HepG2 (cell line): ENCODE measurements at regions not wholly inside any gene's neighbourhood (a gene's known extent, or its start where the extent isn't known, plus 50 kb on each side); places are given as distances from the start of the nearest gene placed in this dataset.

Source experiments
- ATAC-seq: fragments of 200-7000 bp; cut with Tn5 transposase; 3 replicates; pipeline ENCODE4 v1.9.1; 2020; ENCODE audit warnings: mild to moderate bottlenecking, moderate library complexity
- BruUV-seq: library from RNA; stranded (reverse); fragments of 400-500 nt; replicated peaks from 2 replicates; lab custom pipeline; 2021; lab: Mats Ljungman, UMichigan
- CTCF ChIA-PET: fragments of 300-600 bp; formaldehyde crosslinking; extraction: SDS; loops from one replicate; lab custom pipeline; 2021; ENCODE audit warnings: low total read pairs, inconsistent platforms, low intra/inter-chr PET ratio; lab: Yijun Ruan, JAX
- POLR2A ChIA-PET: fragments of 350-600 bp; sonication (Branson Sonifier 250); formaldehyde crosslinking; loops from one replicate; lab custom pipeline; 2020; ENCODE audit warnings: antibody characterized with exemption, inconsistent platforms; lab: Yijun Ruan, JAX
- DNase-seq: peaks from one replicate; pipeline ENCODE4 v3.0.0-alpha.2; 2015; ENCODE audit warnings: low spot score
- FAIRE-seq: peaks from 3 replicates; lab custom pipeline; 2011; peaks lifted over from hg19 to GRCh38; lab: Jason Lieb, UNC
- H2AFZ ChIP-seq: one replicate; pipeline ENCODE4 v1.6.1; 2011; ENCODE audit warnings: low read length, inconsistent platforms
- H3K27ac ChIP-seq: fragments of 300-600 bp; 3 replicates; pipeline ENCODE4 v1.8.0; 2011; ENCODE audit warnings: mixed run types, mild to moderate bottlenecking, mixed read lengths, low read length, inconsistent platforms; ENCODE audit not compliant: insufficient read depth; ENCODE audit errors: extremely low read length
- H3K27me3 ChIP-seq, 2 experiments: fragments of 200-600 bp in 1 of 2; 2 replicates in 1 of 2; 3 replicates in 1 of 2; pipeline versions ENCODE4 v1.6.0 to v1.8.0; 2011; ENCODE audit warnings: low read length in 2 of 2, mild to moderate bottlenecking in 2 of 2, moderate library complexity in 2 of 2, inconsistent platforms in 1 of 2; ENCODE audit not compliant: insufficient read depth in 2 of 2, control insufficient read depth in 1 of 2
- H3K36me3 ChIP-seq, 2 experiments: fragments of 200-600 bp in 1 of 2; replicated peaks in 1 of 2; 2 replicates in 1 of 2; 3 replicates in 1 of 2; pipeline versions ENCODE4 v1.5.1 to v1.8.0; 2011; ENCODE audit warnings: low read length in 2 of 2, inconsistent platforms in 1 of 2; ENCODE audit not compliant: insufficient read depth in 2 of 2, control insufficient read depth in 1 of 2
- H3K4me1 ChIP-seq: 2 replicates; pipeline ENCODE4 v1.5.1; 2012; ENCODE audit warnings: low read length, inconsistent platforms; ENCODE audit not compliant: insufficient read depth
- H3K4me2 ChIP-seq: 2 replicates; pipeline ENCODE4 v1.6.0; 2011; ENCODE audit warnings: low read depth, low read length, inconsistent platforms
- H3K4me3 ChIP-seq, 3 experiments: fragments of 200-600 bp in 1 of 3; sonication (generic), shearing (Covaris generic) in 1 of 3; replicated peaks in 1 of 3; 2 replicates each; pipeline ENCODE4 v1.5.1; 2011 to 2016; ENCODE audit warnings: low read length in 3 of 3, inconsistent platforms in 2 of 3, low read depth in 2 of 3, mild to moderate bottlenecking in 2 of 3, control low read depth in 1 of 3, mixed read lengths in 1 of 3; ENCODE audit not compliant: insufficient read depth in 1 of 3
- H3K79me2 ChIP-seq: one replicate; pipeline ENCODE4 v1.6.1; 2011; ENCODE audit warnings: low read length, inconsistent platforms; ENCODE audit not compliant: insufficient read depth
- H3K9ac ChIP-seq: 2 replicates; pipeline ENCODE4 v1.6.0; 2011; ENCODE audit warnings: mild to moderate bottlenecking, low read depth, low read length, inconsistent platforms; ENCODE audit not compliant: insufficient read depth
- H3K9me3 ChIP-seq: 2 replicates; pipeline ENCODE4 v1.5.1; 2012; ENCODE audit warnings: mild to moderate bottlenecking, low read length
- H4K20me1 ChIP-seq: 2 replicates; pipeline ENCODE4 v1.6.0; 2011; ENCODE audit warnings: inconsistent platforms, mild to moderate bottlenecking, low read length, moderate library complexity; ENCODE audit not compliant: insufficient read depth
- BRCA1 ChIP-seq: sonication (generic); formaldehyde crosslinking; IDR thresholded peaks from 2 replicates; pipeline ENCODE4 v1.4.0; 2020; ENCODE audit warnings: missing genetic modification reagents
- HOXA9 ChIP-seq: sonication (generic); formaldehyde crosslinking; IDR thresholded peaks from 2 replicates; pipeline ENCODE4 v1.8.1; 2022; ENCODE audit warnings: missing genetic modification reagents, mild to moderate bottlenecking, moderate library complexity, borderline replicate concordance
- MBNL3 ChIP-seq: fragments of 250-450 bp; sonication (Bioruptor Pico); conservative IDR thresholded peaks from 2 replicates; pipeline ENCODE4 v1.8.0; 2022; ENCODE audit warnings: mild to moderate bottlenecking, inconsistent platforms
- PCBP2 ChIP-seq: fragments of 200-400 bp; formaldehyde crosslinking; optimal IDR thresholded peaks from 2 replicates; pipeline ENCODE3; 2018; ENCODE audit warnings: low read length, low read depth; ENCODE audit not compliant: poor library complexity, severe bottlenecking
- TRIM24 ChIP-seq: sonication (generic); formaldehyde crosslinking; IDR thresholded peaks from 2 replicates; pipeline ENCODE4 v1.8.0; 2022; ENCODE audit warnings: mild to moderate bottlenecking, missing genetic modification reagents
- ZSCAN9 ChIP-seq: IDR thresholded peaks from 2 replicates; pipeline ENCODE4 v1.6.1; 2016; ENCODE audit warnings: borderline replicate concordance
- WGBS: methylation state at CpG from one replicate; pipeline ENCODE4 v1.1.6; 2017; ENCODE audit warnings: low lambda C conversion rate; 5-methylcytosine and 5-hydroxymethylcytosine counted together
- in situ Hi-C: cut with HindIII; loops from 2 replicates; pipeline ENCODE4 v1.10.0; 2017; ENCODE audit warnings: low pct_unique_long_range_greater_than_20kb; ENCODE audit not compliant: extremely low pct_ligation_motif_present
- intact Hi-C: fragments of 100-400 bp; cut with micrococcal nuclease; formaldehyde crosslinking; loops from one replicate; pipeline ENCODE4 v1.10.0; 2022; ENCODE audit not compliant: unreplicated experiment
- TF ChIP-seq, protein P1 (sequence below): sonication (generic); formaldehyde crosslinking; IDR thresholded peaks from 2 replicates; pipeline ENCODE4 v1.4.0; 2020; ENCODE audit warnings: missing genetic modification reagents, borderline replicate concordance
- TF ChIP-seq, protein P2 (sequence below): sonication (generic); formaldehyde crosslinking; IDR thresholded peaks from 2 replicates; pipeline ENCODE4 v1.4.0; 2020; ENCODE audit warnings: missing genetic modification reagents, mild to moderate bottlenecking, borderline replicate concordance
- TF ChIP-seq, protein P3 (sequence below): sonication (generic); formaldehyde crosslinking; IDR thresholded peaks from 2 replicates; pipeline ENCODE4 v1.8.1; 2022; ENCODE audit warnings: low read depth, mild to moderate bottlenecking, missing genetic modification reagents

DNA sequence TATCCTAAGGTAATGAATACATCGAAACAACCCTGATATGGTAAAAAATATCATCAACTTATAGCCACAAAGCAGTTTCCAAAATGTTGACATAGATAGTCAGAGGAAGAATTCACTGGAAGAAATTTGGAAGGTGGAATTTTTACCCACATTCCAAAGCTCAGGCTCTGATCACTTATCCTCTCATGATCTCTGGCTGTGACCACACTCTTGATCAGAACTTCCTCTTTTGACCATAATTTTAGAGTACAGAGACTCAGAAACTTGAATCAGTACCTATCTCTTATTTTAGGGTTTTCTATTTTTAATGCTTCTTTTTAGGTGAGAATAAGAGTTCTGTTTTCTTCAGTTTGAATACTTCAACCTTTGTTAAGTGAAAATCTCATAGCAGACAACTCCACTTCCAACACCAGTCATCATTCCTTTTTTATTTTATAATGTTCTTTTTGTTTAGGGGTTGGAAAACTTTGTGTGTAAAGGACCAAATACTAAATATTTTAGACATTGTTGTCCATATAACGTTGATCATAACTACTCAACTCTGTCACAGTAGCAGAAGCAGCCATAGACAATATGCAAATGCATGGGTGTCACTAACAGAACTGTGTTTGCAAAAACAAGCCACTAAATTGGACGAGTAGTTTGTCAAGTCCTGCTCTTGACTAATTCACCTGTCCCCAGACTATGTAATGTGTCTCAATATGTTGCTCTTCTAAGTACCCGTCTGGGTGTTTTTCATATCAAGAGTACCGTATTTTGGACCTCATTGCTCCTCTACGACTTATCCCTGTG is 891.6 kb upstream of the CRIM1 start:
- no peaks in the 10 kb centered on the region for H3K27me3 ChIP-seq
- no peaks in the 10 kb centered on the region for H4K20me1 ChIP-seq
- WGBS, result 9% methylated on average over 6 of the region's 6 CpGs
- H3K9me3 ChIP-seq, result no peaks in the 10 kb centered on the region
- H3K4me1 ChIP-seq, result no peaks in the 10 kb centered on the region
- no peak for FAIRE-seq
- H3K79me2 ChIP-seq, result no peaks in the 10 kb centered on the region
- no peak overlapping the region for H3K4me3 ChIP-seq
- no peak overlapping the region for H3K9ac ChIP-seq
- intact Hi-C loops, result no loop called here
- no peaks in the 10 kb centered on the region for H3K36me3 ChIP-seq
- CTCF ChIA-PET, result no interaction called here
- in situ Hi-C loops, result no loop called here
- H3K27ac ChIP-seq, result no peak overlapping the region
- H3K4me2 ChIP-seq, result no peak overlapping the region
- TF ChIP-seq MBNL3 (CRISPR knock-in tag), result no peak
- TF ChIP-seq, all 625 proteins: peak for 0
- no peak overlapping the region for H2AFZ ChIP-seq
- DNase-seq (no peak), ATAC-seq (no peak)
- no TSS peak for BruUV-seq
- POLR2A ChIA-PET, result no interaction called here

DNA sequence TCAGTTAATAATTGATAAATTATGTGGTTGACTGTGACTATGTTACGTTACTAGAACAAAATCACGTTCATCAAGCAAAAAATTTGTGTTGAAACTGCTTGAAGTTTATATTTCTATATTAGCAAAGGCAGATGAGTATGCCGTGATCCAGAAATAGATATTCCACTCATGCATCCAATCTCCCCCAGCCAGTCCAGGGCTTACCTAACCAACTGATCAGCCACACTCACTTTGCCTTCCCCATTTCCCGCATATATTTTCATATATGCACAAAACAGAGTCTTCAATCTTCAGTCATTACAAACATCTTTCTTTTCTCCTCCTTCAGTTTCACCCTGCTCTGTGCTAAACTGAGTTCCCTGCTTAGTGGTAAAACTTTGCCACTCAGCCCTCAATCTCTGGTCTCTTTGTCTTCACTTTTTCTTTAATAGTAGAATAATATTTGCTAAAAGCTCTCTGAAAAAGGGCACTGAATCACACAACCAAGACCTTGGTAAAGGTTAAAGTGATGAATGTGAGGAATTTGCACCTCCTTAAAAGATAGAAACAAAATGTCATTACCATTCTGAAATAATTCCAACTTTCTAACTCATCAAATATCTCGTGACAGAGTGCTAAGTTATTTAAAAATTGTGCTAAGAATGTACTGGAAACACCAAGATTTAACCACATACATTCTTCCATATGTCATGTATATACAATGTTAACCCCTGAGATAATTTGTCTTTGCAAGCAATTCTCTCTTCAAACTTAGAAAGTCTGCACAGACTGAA is 893.2 kb upstream of the CRIM1 start:
- Histone ChIP-seq H3K27me3 (no peaks in the 10 kb centered on the region), H2AFZ (no peak overlapping the region), H3K4me3 (no peak overlapping the region), H3K4me2 (no peak overlapping the region), H3K27ac (no peak overlapping the region), H4K20me1 (no peaks in the 10 kb centered on the region), H3K36me3 (no peaks in the 10 kb centered on the region), H3K4me1 (no peaks in the 10 kb centered on the region), H3K79me2 (no peaks in the 10 kb centered on the region), H3K9me3 (no peaks in the 10 kb centered on the region), H3K9ac (no peak overlapping the region)
- ATAC-seq (no peak), FAIRE-seq (no peak), DNase-seq (no peak)
- ChIA-PET POLR2A (no interaction called here), CTCF (no interaction called here)
- in situ Hi-C loops (no loop called here), intact Hi-C loops (no loop called here)
- BruUV-seq, result no TSS peak
- 2% methylated on average over 5 of the region's 5 CpGs for WGBS
- TF ChIP-seq, protein P1, sequence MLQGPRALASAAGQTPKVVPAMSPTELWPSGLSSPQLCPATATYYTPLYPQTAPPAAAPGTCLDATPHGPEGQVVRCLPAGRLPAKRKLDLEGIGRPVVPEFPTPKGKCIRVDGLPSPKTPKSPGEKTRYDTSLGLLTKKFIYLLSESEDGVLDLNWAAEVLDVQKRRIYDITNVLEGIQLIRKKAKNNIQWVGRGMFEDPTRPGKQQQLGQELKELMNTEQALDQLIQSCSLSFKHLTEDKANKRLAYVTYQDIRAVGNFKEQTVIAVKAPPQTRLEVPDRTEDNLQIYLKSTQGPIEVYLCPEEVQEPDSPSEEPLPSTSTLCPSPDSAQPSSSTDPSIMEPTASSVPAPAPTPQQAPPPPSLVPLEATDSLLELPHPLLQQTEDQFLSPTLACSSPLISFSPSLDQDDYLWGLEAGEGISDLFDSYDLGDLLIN (CRISPR knock-in tag), result no peak
- TF ChIP-seq, protein P2, sequence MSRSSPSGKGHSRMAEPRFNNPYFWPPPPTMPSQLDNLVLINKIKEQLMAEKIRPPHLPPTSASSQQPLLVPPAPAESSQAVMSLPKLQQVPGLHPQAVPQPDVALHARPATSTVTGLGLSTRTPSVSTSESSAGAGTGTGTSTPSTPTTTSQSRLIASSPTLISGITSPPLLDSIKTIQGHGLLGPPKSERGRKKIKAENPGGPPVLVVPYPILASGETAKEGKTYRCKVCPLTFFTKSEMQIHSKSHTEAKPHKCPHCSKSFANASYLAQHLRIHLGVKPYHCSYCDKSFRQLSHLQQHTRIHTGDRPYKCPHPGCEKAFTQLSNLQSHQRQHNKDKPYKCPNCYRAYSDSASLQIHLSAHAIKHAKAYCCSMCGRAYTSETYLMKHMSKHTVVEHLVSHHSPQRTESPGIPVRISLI (CRISPR knock-in tag), result no peak
- TF ChIP-seq HOXA9 (CRISPR knock-in tag), result no peak
- no peak for TF ChIP-seq PCBP2
- TF ChIP-seq, protein P3, sequence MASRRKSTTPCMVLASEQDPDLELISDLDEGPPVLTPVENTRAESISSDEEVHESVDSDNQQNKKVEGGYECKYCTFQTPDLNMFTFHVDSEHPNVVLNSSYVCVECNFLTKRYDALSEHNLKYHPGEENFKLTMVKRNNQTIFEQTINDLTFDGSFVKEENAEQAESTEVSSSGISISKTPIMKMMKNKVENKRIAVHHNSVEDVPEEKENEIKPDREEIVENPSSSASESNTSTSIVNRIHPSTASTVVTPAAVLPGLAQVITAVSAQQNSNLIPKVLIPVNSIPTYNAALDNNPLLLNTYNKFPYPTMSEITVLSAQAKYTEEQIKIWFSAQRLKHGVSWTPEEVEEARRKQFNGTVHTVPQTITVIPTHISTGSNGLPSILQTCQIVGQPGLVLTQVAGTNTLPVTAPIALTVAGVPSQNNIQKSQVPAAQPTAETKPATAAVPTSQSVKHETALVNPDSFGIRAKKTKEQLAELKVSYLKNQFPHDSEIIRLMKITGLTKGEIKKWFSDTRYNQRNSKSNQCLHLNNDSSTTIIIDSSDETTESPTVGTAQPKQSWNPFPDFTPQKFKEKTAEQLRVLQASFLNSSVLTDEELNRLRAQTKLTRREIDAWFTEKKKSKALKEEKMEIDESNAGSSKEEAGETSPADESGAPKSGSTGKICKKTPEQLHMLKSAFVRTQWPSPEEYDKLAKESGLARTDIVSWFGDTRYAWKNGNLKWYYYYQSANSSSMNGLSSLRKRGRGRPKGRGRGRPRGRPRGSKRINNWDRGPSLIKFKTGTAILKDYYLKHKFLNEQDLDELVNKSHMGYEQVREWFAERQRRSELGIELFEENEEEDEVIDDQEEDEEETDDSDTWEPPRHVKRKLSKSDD, result no peak
- TF ChIP-seq TRIM24 (CRISPR knock-in tag), result no peak
- no peak for TF ChIP-seq BRCA1 (CRISPR knock-in tag)
- TF ChIP-seq ZSCAN9, result no peak
